GM12873 (cell line): ENCODE measurements at regions not wholly inside any gene's neighbourhood (a gene's known extent, or its start where the extent isn't known, plus 50 kb on each side); places are given as distances from the start of the nearest gene placed in this dataset.

Source experiments
- TF ChIP-seq, protein P1 (sequence below): IDR thresholded peaks from 2 replicates; pipeline ENCODE4 v1.5.1; 2012; ENCODE audit warnings: low read depth, mild to moderate bottlenecking, moderate library complexity, low read length, control low read depth; ENCODE audit not compliant: insufficient read depth; ENCODE audit errors: missing control alignments

DNA sequence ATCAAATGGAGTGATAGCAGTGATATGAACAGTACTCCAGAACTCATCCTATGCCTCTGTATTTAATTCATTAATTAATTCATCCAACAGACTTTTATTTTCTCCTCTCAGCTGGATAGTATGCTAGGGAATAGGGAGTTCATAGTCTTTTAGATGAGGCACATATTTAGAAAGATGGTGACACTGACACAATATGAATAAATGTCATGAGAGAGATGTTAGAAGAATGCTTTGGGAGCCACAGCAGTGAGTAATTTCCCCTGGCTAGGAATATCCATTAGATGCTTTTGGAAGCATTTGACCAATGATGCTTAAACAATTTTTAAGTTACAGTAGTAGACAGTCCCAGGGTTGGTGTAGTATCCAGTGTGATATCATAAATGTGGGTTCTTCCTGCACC is 428.7 kb upstream of the SGCD start:
- TF ChIP-seq, protein P1, sequence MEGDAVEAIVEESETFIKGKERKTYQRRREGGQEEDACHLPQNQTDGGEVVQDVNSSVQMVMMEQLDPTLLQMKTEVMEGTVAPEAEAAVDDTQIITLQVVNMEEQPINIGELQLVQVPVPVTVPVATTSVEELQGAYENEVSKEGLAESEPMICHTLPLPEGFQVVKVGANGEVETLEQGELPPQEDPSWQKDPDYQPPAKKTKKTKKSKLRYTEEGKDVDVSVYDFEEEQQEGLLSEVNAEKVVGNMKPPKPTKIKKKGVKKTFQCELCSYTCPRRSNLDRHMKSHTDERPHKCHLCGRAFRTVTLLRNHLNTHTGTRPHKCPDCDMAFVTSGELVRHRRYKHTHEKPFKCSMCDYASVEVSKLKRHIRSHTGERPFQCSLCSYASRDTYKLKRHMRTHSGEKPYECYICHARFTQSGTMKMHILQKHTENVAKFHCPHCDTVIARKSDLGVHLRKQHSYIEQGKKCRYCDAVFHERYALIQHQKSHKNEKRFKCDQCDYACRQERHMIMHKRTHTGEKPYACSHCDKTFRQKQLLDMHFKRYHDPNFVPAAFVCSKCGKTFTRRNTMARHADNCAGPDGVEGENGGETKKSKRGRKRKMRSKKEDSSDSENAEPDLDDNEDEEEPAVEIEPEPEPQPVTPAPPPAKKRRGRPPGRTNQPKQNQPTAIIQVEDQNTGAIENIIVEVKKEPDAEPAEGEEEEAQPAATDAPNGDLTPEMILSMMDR, result no peak

DNA sequence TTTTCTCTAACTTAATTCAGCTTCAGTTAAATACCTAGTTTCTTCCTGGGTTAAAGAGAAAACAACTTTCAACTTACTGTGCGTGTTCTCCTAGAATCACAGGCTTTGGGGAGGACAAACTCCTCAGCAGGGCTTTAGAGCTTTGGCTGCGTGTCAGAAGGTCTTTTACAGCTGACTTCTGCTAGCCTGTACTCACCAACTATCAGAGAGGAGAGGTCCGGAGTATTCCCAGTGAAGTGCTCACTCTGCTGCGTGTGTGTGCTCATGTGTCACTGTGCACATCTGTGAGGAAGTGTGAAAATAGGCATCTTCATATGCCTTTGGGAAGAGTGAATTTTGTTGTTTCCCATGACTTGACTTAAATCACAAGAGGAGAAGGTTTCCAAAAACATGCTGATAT is 423.2 kb upstream of the SGCD start:
- TF ChIP-seq, protein P1, result no peak

DNA sequence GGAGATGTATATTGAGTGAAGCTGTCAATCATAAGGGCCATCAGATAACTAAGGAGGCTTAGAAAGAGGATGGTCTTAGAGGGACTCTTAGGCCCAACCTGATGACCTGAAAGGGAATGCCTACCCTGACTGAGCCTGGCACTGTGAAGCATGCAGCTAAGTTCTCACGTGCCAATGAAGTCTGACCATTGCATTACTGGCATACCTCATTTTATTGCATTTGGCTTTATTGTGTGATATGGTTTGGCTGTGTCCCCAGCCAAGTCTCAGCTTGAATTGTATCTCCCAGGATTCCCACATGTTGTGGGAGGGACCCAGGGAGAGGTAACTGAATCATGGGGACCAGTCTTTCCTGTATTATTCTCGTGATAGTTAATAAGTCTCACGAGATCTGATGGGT is 421.6 kb upstream of the SGCD start:
- TF ChIP-seq, protein P1, result no peak

DNA sequence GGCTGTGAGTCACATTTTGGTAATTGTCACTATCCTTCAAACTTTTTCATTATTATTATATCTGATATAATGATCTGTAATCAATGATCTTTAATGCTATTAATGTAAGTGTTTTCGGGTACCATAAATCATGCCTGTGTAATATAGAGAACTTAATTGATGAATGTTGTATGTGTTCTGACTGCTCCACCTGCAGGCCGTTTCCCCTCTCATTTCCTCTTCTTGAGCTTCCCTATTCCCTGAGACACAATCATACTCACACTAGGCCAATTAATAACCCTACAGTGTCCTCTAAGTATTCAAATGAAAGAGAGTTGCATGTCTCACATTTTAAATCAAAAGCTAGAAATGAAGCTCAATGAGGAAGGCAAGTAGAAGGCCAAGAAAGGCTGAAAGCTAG is 420.9 kb upstream of the SGCD start:
- TF ChIP-seq, protein P1, result no peak

DNA sequence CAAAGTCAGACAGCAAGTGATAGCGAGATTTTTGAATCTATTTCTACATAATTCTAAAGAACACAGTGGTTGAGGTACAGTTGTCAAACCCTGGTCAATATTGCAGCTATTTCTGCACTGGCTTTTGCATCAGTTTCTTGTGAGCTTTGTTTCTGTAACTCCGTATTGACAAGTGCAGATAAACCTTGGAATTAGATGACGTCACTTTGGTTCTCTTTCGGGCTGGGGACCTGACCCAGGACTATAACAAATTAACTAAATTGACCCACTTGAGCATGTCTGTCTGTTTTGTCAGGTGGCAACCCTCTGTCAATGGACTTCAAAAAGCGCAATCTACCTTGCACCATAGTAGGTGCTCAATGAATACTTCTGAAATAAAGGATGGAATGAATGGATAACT is 418.4 kb upstream of the SGCD start:
- TF ChIP-seq, protein P1, result no peak

DNA sequence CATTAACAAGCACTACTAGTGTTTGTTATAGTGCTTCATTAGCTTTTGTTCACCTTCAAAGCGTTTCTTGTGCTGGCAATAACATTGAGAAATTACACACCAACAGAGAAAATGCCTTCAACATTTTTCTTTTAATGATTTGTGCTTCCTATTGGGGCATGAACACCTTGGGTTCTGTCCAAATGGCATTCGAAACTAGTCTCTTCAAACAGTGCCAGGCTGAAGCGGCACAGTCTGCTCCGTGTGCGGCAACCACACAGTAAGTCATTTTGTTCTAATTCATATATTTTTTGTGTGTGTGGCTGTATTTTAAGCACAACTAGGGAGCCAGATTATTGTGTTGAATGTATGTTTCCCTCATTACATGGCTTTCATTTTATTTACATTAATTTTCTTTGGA is 414.7 kb upstream of the SGCD start:
- TF ChIP-seq, protein P1, result no peak

DNA sequence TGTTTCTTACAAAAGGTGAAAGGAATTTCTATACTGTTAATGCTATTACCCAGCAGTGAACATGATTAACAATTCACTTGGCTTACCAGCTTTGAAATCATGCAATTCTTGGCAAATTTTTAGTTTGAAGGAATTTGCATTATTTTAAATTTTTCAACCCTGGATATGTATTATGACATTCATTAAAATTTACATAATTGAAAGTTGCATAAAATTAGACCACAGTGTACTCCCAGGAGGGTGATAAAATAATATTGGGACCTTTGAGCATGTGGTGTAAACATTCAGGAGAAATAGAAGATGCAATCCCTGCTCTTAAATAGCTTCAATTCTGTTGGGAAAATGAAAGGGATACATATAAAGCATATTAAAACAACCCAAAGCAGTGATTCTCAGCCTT is 412.2 kb upstream of the SGCD start:
- TF ChIP-seq, protein P1, result no peak
